Duodenal mucosa (tissue), 2 donors: ENCODE measurements at regions not wholly inside any gene's neighbourhood (a gene's known extent, or its start where the extent isn't known, plus 50 kb on each side); places are given as distances from the start of the nearest gene placed in this dataset.

ENCODE experiments used
- H3K27ac ChIP-seq: one replicate; pipeline ENCODE4 v1.7.0; 2013; ENCODE audit warnings: low read depth, low read length
- H3K27me3 ChIP-seq, 2 donors: one replicate each; pipeline ENCODE4 v1.7.0; 2013; ENCODE audit warnings: low read length in 2 of 2, control low read depth in 1 of 2; ENCODE audit not compliant: insufficient read depth in 2 of 2, control insufficient read depth in 1 of 2
- H3K36me3 ChIP-seq, 2 donors: one replicate each; pipeline ENCODE4 v1.7.0; 2013; ENCODE audit warnings: low read length in 2 of 2, control low read depth in 1 of 2; ENCODE audit not compliant: insufficient read depth in 2 of 2, control insufficient read depth in 1 of 2
- H3K4me1 ChIP-seq, 2 donors: one replicate each; pipeline ENCODE4 v1.7.0; 2013; ENCODE audit warnings: low read length in 2 of 2, control low read depth in 1 of 2; ENCODE audit not compliant: insufficient read depth in 2 of 2, control insufficient read depth in 1 of 2
- H3K4me3 ChIP-seq, 2 donors: one replicate each; pipeline ENCODE4 v1.7.0; 2013; ENCODE audit warnings: low read length in 2 of 2, low read depth in 1 of 2
- H3K9ac ChIP-seq, 2 donors: one replicate each; pipeline ENCODE4 v1.7.0; 2013; ENCODE audit warnings: low read length in 2 of 2, low read depth in 1 of 2
- H3K9me3 ChIP-seq, 2 donors: one replicate each; pipeline ENCODE4 v1.7.0; 2013; ENCODE audit warnings: low read length in 2 of 2, control low read depth in 1 of 2; ENCODE audit not compliant: control insufficient read depth in 1 of 2

DNA sequence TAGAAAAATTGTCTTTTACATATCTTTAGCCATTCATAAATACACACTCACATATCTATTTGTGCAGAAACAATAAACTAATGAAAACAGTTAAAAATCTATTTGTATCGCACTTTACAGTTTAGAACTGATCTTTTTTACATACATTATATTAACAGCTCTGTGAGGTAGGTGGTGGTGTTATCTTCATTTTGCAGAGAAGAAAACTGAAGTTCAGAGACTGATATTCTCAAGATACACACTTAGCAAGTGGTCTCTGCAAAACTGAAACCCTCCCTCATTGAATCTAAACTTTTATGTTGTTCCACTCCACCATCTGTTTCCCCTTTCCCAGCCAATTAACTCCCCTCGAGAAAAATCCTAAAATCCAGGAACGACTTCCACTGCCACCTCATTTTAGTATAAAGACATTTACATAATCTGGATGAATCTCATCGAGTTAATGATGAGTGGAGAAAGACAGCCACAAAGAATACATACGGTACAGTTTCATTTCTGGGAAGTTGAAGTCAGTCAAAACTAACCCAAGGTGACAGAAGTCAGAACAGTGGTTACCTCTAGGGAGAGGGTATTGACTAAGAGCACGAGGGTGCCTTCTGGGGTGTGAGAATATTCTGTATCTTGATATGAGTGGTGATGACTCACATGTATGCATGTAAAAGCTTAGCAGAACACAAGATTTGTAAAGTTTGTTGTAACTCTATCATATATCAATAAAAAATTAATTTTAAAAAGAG lies 524.2 kb upstream of the TCF4 start:
- Histone ChIP-seq H3K36me3 (no peaks in the 10 kb centered on the region), H3K27ac (no peak overlapping the region), H3K4me3 (no peak overlapping the region), H3K4me1 (no peaks in the 10 kb centered on the region), H3K9me3 (no peaks in the 10 kb centered on the region), H3K9ac (no peak overlapping the region), H3K27me3 (no peaks in the 10 kb centered on the region)

DNA sequence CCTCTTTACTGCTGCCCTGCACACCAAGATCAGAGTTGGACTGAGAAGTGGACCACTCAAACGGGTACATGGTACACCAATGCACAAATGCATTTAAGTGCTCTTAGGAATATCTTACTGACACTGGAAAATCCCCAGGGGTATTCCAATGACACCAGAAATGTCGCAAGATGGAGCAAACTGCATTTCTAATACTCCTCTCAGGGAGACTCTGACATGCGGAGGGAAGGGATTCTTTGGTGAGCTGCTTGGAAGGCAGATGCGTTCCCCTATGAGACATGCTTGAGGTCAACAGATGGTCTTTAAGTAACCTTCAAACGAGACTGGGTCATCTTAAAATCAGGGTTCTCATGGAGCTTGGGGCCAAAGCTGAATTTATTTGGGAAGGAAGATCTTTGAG lies 521.8 kb upstream of the TCF4 start:
- Histone ChIP-seq H3K27me3 (no peaks in the 10 kb centered on the region), H3K9ac (no peak overlapping the region)

DNA sequence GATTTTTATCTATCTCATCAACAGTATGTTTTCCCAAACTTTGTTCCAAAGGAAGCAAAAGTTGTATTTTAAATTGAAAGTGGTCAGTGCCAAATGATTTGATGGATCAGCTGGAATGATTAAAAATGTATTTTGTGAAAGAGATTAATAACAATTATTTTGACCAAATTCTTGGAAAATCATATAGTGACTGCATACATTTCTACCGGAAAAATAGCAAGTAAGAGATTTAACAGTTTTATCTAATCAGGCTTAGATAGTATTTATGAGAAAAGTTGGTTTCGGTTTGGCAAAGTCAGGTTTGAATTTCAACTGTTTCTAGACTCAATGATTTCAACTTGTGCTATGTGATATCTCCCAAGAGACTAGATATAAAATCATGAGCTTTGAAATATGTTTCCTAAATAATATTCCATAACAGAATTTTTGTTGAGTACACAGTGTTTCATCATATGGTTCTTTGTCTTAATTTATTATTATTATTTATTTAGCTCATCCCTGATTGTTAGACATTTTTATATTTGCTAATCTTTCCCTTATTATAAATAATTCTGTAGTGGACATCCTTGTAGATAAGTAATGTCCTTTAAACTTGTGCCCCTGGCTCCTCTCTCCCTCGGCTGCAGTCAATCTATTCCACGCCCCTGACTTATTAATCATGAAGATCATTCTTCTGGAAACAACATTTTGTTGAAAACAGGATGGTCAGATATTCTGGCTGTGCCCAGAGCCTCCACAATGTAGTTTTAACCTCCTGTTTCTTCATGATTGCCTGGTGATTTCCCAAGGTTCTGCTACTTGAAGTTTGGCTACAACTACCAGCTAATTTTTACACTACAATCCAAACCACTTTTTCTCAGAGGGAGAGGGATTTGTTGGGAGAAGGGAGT lies 520.7 kb upstream of the TCF4 start:
- Histone ChIP-seq H3K27me3 (no peaks in the 10 kb centered on the region), H3K9ac (no peak overlapping the region), H3K4me1 (no peaks in the 10 kb centered on the region), H3K27ac (no peak overlapping the region), H3K9me3 (no peaks in the 10 kb centered on the region), H3K4me3 (no peak overlapping the region), H3K36me3 (no peaks in the 10 kb centered on the region)

More for the DNA sequence above, 521.8 kb upstream of the TCF4 start:
- Histone ChIP-seq H3K4me3 (no peak overlapping the region), H3K9me3 (no peaks in the 10 kb centered on the region), H3K4me1 (no peaks in the 10 kb centered on the region), H3K36me3 (no peaks in the 10 kb centered on the region), H3K27ac (no peak overlapping the region)

DNA sequence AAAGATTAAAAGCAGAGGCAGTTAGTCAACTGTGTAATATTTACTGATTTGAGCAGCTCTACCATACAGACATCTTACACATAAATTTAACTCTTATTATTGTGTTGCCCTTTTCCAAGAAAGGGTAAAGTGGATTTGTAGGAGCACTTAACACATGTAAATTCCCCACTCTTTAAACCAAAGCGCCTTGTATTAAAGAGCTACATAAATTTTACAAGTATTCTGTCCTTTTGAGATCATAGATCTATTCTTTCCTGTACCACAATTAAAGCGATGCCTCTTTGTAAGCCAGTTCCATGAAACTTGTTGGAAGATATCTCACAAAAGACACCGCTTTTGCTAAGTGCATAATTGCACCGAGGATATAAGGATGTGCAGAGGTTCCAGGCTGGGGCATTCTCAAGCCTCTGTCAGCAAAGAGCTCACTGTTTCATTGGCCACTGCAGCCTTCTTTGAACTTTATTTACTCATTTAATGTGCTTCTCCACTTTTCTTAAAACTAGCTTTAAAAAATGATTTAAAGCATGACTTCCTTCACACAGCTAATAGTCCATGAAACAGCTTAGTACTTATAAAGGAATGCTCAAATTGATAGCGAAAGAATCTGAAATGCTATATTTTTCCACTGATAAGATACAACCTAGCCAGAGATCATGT lies 520.0 kb upstream of the TCF4 start:
- no peaks in the 10 kb centered on the region for H3K9me3 ChIP-seq
- H3K4me3 ChIP-seq = no peak overlapping the region
- H3K27me3 ChIP-seq = no peaks in the 10 kb centered on the region
- H3K9ac ChIP-seq = no peak overlapping the region
- H3K4me1 ChIP-seq = no peaks in the 10 kb centered on the region
- H3K36me3 ChIP-seq = no peaks in the 10 kb centered on the region
- H3K27ac ChIP-seq = no peak overlapping the region

DNA sequence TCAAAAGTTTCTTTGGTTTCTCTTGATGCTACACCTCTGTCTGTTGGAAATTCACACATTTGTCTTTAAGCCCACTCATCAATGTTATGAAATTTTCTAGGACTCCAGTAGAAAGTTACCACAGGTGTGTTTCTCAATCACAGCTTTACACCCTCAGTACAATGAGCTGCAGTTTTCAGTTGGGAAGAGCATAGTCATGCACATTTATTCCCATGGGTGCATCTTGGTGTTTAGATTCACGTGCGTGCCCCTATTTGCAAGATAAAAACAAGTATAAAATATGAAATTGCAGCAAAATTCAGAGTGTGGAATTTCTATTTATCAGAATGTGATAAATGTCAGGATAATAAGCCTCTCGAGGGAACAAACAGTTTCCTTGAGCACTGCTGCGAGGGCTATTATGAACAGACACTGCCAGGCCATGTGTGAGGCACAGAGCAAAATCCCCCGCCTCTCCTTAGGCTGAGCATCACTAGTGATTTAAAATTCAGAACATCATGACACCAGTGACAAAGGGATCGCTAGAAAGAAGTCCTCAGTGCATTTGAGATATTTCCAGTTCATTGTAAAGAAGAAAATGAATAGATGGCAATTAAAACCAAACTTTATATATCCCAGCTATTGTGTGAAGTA lies 512.2 kb upstream of the TCF4 start:
- no peaks in the 10 kb centered on the region for H3K36me3 ChIP-seq
- H3K9me3 ChIP-seq = no peaks in the 10 kb centered on the region
- no peak overlapping the region for H3K27ac ChIP-seq
- no peaks in the 10 kb centered on the region for H3K4me1 ChIP-seq
- H3K9ac ChIP-seq = no peak overlapping the region
- H3K4me3 ChIP-seq = no peak overlapping the region
- no peaks in the 10 kb centered on the region for H3K27me3 ChIP-seq

DNA sequence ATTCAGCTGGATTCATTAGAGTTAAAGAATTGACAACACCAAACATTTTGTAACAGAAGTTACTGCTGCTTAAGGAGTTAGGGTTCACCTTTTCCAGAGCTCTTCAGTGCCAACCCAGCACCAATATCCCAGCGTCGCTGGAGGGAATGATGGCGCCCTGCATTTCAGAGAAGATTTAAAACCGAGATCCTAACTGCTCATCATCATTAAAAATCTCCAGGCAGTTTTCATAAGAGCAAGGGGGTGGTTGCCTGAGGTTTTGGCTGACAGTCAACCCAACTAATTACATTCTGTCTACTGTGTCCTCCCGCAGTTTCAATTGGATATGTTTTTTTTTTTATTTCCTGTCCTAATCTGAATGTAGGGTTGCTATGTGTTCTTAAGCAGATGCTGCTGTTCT lies 509.6 kb upstream of the TCF4 start:
- H3K27me3 ChIP-seq = no peaks in the 10 kb centered on the region
- no peaks in the 10 kb centered on the region for H3K9me3 ChIP-seq
- no peaks in the 10 kb centered on the region for H3K36me3 ChIP-seq
- H3K27ac ChIP-seq = no peak overlapping the region
- H3K4me1 ChIP-seq = no peaks in the 10 kb centered on the region
- H3K9ac ChIP-seq = no peak overlapping the region
- no peak overlapping the region for H3K4me3 ChIP-seq

DNA sequence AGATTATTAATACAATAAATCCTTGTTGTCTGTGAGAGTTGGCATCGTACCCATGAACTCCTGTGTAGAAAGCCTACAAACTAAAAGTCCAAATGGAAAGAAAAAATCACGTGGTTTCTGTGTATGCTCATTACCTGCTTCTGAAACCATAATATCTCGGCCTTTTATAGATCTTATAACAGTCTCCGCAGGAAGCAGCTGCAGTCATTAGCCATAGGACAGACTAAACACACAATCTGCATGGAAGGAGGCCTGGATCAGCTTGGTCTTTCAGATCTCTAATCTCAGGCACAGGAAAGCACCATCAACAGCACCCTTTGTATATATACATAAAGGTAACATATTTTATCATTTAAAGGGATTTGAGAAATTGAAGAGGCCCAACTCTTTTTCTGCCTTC lies 508.9 kb upstream of the TCF4 start:
- Histone ChIP-seq H3K9me3 (no peaks in the 10 kb centered on the region), H3K4me3 (no peak overlapping the region), H3K27ac (no peak overlapping the region), H3K4me1 (no peaks in the 10 kb centered on the region), H3K36me3 (no peaks in the 10 kb centered on the region), H3K27me3 (no peaks in the 10 kb centered on the region), H3K9ac (no peak overlapping the region)

DNA sequence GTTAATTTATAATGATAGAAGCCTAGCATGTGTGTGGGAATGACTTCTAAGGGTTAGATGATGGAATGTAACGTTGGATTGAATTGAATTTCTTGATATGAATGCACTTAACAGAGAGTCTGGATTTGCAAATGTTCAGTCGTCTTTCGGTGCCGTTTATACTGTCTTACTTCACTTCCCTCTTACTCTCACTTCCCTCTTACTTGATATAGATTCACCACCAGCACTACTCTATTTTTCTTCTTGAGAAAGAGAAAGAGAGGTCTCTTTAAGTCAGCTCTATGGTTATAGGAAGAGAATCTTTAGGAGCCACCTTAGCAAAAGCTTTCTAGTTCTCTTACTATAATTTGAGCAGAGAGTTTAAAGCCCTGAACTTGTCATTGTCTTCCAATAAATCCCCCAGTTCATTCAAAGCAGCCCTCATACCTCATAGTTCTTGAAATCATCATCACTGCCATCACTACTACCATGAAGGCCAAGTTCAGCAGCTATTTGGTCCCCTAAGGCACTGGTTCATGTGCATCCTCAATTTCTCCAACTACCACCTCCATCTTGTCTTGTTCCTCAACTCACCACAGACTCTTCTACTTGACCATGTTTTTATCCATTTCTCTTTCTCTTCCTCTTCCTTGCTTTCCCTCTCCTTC lies 501.7 kb upstream of the TCF4 start:
- Histone ChIP-seq H3K4me1 (no peaks in the 10 kb centered on the region), H3K36me3 (no peaks in the 10 kb centered on the region), H3K9ac (no peak overlapping the region), H3K27me3 (no peaks in the 10 kb centered on the region), H3K27ac (no peak overlapping the region), H3K4me3 (no peak overlapping the region), H3K9me3 (no peaks in the 10 kb centered on the region)

DNA sequence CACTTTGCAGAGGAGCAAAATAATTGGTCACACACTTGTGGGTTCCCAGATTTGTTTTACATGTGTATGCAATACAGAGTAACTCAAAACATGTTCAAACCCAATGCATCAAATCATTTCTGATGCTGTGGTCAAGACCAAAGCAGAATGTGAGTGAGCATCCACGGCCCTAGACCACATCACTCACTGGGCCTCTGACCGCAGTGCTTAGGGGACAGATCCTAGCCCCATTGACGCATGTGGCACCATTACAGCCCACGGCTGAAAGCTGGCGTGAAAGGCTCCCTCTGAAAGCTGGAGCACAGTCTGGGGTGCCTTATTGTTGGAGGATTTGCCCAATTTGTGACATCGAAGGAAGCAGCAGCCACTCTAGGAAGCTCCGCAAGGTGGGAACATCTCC lies 498.8 kb upstream of the TCF4 start:
- no peaks in the 10 kb centered on the region for H3K36me3 ChIP-seq
- no peak overlapping the region for H3K4me3 ChIP-seq
- H3K27ac ChIP-seq = no peak overlapping the region
- H3K9me3 ChIP-seq = no peaks in the 10 kb centered on the region
- H3K9ac ChIP-seq = no peak overlapping the region
- peaks cover 0 to 4% of the 10 kb centered on the region in 2 donors for H3K4me1 ChIP-seq
- no peaks in the 10 kb centered on the region for H3K27me3 ChIP-seq
